ENCODE measurements at regions not wholly inside any gene's neighbourhood (a gene's known extent, or its start where the extent isn't known, plus 50 kb on each side); places are given as distances from the start of the nearest gene placed in this dataset.

DNA sequence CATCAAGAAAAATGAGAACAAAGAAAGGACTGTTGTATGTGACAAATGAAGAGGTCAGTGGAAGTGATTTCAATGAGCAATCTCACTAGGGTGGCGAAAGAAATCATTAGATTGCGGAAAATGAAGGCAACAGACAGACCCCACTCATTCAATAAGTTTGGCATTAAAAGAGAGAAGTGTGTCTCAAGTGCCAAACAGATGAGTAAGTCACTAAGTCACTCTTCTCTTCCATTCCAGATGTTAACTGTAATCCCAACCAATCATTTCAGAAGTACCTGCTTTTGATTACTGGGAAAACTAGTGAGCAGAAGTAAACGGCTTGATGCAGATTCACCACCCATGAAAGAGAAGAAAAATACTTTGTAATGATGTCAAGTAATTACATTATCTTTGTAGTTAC, 144.3 kb upstream of the PRMT6 start:
- TF ChIP-seq POLR2AphosphoS5 (IDR thresholded peaks at IDR 0.05; ENCODE audit: low read depth, low read length) (no peak), SIN3A (IDR thresholded peaks at IDR 0.05; ENCODE audit: borderline replicate concordance, insufficient read depth, low read length) (no peak), FOXP2 (optimal IDR thresholded peaks at IDR 0.05; ENCODE audit: borderline replicate concordance, extremely low read depth, extremely low read length, insufficient read depth) (no peak), TAF1 (IDR thresholded peaks at IDR 0.05; ENCODE audit: borderline replicate concordance, insufficient read depth, low read length) (no peak)
- TF ChIP-seq, protein P1, sequence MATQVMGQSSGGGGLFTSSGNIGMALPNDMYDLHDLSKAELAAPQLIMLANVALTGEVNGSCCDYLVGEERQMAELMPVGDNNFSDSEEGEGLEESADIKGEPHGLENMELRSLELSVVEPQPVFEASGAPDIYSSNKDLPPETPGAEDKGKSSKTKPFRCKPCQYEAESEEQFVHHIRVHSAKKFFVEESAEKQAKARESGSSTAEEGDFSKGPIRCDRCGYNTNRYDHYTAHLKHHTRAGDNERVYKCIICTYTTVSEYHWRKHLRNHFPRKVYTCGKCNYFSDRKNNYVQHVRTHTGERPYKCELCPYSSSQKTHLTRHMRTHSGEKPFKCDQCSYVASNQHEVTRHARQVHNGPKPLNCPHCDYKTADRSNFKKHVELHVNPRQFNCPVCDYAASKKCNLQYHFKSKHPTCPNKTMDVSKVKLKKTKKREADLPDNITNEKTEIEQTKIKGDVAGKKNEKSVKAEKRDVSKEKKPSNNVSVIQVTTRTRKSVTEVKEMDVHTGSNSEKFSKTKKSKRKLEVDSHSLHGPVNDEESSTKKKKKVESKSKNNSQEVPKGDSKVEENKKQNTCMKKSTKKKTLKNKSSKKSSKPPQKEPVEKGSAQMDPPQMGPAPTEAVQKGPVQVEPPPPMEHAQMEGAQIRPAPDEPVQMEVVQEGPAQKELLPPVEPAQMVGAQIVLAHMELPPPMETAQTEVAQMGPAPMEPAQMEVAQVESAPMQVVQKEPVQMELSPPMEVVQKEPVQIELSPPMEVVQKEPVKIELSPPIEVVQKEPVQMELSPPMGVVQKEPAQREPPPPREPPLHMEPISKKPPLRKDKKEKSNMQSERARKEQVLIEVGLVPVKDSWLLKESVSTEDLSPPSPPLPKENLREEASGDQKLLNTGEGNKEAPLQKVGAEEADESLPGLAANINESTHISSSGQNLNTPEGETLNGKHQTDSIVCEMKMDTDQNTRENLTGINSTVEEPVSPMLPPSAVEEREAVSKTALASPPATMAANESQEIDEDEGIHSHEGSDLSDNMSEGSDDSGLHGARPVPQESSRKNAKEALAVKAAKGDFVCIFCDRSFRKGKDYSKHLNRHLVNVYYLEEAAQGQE (IDR thresholded peaks at IDR 0.05; ENCODE audit: insufficient read depth in 1 of 2, low read depth in 2 of 2, low read length in 2 of 2) = no peak

DNA sequence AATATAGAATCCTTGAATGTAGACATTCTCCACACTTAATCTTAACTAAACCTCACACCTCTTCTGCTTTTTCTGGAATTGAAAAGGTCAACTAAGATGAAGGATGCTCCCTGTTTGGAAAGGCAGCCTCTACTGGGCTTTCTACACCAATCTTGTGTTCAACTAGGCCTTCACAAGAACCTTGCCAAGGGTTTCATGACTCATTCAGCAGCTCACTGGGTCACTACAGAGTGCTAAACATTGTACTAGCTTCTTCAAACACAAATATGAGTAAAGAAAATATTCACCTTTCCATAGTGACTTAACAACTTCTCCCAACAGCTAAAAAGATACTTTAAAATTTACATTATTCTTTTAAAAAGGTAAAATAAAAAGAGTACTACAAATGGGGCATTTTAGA, 135.3 kb upstream of the PRMT6 start:
- TF ChIP-seq FOXP2 (optimal IDR thresholded peaks at IDR 0.05; ENCODE audit: borderline replicate concordance, extremely low read depth, extremely low read length, insufficient read depth) (no peak), SIN3A (IDR thresholded peaks at IDR 0.05; ENCODE audit: borderline replicate concordance, insufficient read depth, low read length) (no peak), POLR2AphosphoS5 (IDR thresholded peaks at IDR 0.05; ENCODE audit: low read depth, low read length) (no peak), TAF1 (IDR thresholded peaks at IDR 0.05; ENCODE audit: borderline replicate concordance, insufficient read depth, low read length) (no peak)
- TF ChIP-seq, protein P1 (IDR thresholded peaks at IDR 0.05; ENCODE audit: insufficient read depth in 1 of 2, low read depth in 2 of 2, low read length in 2 of 2) = no peak

DNA sequence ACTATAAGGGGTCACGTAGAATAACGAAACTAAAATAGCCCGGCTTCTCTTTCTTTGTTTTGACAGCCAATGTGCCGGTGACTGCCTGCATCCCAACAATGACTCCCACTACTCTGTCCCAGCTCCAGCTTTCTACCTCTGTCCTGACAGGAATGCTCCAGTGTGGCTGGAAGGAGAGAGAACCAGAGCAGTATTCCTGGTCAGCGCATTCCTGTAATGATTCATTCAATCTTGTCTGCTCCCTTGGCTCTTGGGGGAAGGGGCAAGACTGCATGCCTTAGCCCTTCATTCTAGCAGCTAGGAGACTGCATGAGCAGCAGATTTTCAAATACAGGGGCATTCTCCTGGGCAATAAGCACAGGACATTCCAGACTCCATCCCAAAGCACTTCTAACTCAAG, 132.1 kb upstream of the PRMT6 start:
- TF ChIP-seq, protein P1 (IDR thresholded peaks at IDR 0.05; ENCODE audit: insufficient read depth in 1 of 2, low read depth in 2 of 2, low read length in 2 of 2) = no peak
- TF ChIP-seq TAF1 (IDR thresholded peaks at IDR 0.05; ENCODE audit: borderline replicate concordance, insufficient read depth, low read length) (no peak), POLR2AphosphoS5 (IDR thresholded peaks at IDR 0.05; ENCODE audit: low read depth, low read length) (no peak), FOXP2 (optimal IDR thresholded peaks at IDR 0.05; ENCODE audit: borderline replicate concordance, extremely low read depth, extremely low read length, insufficient read depth) (no peak), SIN3A (IDR thresholded peaks at IDR 0.05; ENCODE audit: borderline replicate concordance, insufficient read depth, low read length) (no peak)

DNA sequence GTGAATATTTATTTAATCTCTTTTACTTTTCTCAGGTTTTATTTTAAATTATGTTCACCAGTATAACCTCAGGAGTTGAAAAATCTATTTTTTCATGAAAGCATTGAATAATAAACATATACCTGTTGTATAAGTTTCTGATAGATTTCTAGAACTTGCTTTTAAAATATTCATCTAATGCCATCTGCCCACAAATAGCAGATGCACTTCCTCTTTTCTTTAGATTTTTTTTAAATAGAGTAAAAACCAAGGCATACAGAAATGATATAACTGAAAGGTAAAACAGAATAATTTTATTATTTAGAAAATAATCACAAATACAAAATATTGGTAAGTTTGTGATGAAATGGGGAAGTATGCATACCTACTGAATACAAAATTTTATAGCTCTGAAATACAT, 130.7 kb upstream of the PRMT6 start:
- TF ChIP-seq SIN3A (IDR thresholded peaks at IDR 0.05; ENCODE audit: borderline replicate concordance, insufficient read depth, low read length) (no peak), POLR2AphosphoS5 (IDR thresholded peaks at IDR 0.05; ENCODE audit: low read depth, low read length) (no peak), TAF1 (IDR thresholded peaks at IDR 0.05; ENCODE audit: borderline replicate concordance, insufficient read depth, low read length) (no peak), FOXP2 (optimal IDR thresholded peaks at IDR 0.05; ENCODE audit: borderline replicate concordance, extremely low read depth, extremely low read length, insufficient read depth) (no peak)
- TF ChIP-seq, protein P1 (IDR thresholded peaks at IDR 0.05; ENCODE audit: insufficient read depth in 1 of 2, low read depth in 2 of 2, low read length in 2 of 2) = no peak
